Erythroblast (primary cell): ENCODE measurements at regions not wholly inside any gene's neighbourhood (a gene's known extent, or its start where the extent isn't known, plus 50 kb on each side); places are given as distances from the start of the nearest gene placed in this dataset.

Source experiments
- GATA1 ChIP-seq: IDR thresholded peaks from 2 replicates; pipeline ENCODE4 v1.6.1; 2011; ENCODE audit warnings: low read depth, mild to moderate bottlenecking, control low read depth, low read length, moderate library complexity
- POLR2A ChIP-seq: IDR thresholded peaks from 2 replicates; pipeline ENCODE4 v1.6.1; 2011; ENCODE audit warnings: mild to moderate bottlenecking, low read length

GRCh38 chr6:126227833-126228702, 111.8 kb upstream of the CENPW start:
- TF ChIP-seq POLR2A = no peak
- TF ChIP-seq GATA1 = no peak
